ENCODE measurements at regions not wholly inside any gene's neighbourhood (a gene's known extent, or its start where the extent isn't known, plus 50 kb on each side); places are given as distances from the start of the nearest gene placed in this dataset.

DNA sequence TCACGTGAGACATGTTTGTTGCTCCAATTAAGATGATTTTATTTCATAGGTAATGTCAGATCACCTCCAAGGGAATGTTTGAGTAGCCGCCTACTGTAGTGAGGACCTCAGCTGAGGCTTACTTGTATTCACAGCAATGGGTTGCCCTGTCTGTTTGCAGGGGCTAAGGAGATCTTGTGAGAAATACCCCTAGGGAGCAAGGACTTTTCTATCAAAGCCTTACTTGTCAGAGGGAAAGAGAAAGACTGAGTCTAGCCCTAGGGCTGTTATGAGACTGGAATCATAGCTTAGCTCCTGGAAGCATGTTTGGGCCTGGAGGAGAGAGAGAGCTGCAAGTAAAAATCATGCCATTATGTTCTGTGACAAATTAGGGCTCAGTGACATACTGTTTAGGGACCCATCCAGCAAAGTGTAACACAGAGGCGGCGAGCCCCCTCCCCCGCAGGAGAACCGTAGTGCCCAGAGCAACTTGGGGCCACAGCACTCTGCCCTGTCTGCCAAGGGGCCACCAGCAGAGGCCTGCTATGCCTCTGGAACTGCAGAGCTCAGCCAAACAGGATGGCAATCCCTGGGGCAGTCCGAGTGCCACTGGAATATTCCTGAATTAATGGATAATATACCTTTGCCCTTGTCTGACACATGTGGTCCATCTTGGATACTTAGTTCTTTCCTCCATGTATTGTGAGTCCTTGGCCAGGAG lies 178.8 kb downstream of the DACT1 start:
- no peak for DNase-seq

DNA sequence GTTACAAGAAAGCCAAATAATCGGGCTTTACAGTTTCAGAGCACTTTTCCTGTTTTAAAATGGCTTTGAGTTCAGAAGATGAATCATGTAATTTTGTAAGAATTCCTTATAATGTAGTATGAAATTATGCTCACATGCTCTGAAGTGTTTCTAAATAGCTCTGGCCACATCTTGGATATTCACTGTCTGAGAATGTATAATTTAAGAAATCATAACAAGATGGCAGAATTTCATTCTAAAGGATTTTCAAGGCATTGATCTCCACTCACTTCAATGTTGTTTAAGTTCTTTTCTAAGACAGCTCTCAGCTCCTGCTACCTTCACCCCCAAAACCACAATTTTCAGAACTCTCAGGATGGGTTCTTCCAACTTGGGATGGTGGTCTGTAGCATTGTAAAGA lies 180.1 kb downstream of the DACT1 start:
- no peak for DNase-seq

DNA sequence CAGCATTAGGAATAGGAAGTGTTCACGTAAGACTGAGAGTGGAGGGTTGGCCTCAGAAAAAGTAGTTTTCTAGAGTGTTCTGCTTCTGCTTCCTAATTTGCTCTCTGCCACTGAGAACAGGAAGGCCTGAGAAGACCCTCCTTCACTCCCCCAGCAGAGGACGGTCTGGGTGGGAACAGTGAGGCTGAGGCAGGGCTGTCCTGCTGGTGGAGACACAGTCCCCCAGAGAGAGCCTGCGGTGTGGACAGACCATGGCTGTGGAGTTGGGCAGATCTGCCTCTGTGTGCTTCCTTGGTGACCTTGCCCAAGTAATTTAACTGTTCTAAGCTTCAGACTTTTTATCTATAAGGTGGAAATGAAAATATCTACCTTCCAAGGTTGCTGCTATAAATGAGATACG lies 182.3 kb downstream of the DACT1 start:
- DNase-seq, result no peak

DNA sequence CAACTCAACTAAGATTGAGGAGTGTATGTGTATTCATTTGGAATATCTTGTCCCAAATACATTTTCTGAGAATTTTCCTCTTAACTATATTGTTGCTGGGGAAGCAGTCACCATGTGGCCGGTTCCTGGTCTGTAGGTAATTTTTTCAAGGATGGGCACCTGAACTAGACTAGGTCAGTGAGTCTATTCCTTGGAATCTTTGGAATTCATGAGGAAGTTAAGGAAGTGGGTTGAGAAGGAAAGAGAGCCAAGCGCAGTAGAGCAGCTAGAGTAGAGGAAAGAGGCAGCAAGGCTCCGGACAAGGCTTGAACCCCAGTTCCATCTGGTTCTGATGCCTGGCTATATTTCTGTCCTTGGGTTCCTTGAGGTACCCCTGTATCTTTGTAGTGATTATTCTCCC lies 183.7 kb downstream of the DACT1 start:
- DNase-seq, result no peak

DNA sequence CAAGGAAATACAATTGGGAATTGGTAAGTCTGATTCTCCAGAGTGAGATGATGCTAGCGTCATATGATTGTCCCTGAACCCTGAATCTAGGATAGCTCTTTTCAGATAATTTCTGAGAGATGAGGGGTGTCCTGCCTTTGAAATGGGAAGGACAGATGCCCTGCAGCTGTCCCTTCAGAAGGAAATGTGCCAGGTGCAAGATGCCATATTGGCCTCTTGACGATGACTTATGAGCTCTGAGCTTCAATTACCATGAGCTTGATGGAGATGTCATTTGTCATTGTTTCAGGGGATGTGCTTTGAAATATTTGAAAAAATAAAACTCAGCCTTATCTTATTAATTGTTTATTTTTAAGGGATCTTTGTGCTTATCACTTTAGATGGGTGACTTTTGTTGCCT lies 185.1 kb downstream of the DACT1 start:
- DNase-seq, result no peak

DNA sequence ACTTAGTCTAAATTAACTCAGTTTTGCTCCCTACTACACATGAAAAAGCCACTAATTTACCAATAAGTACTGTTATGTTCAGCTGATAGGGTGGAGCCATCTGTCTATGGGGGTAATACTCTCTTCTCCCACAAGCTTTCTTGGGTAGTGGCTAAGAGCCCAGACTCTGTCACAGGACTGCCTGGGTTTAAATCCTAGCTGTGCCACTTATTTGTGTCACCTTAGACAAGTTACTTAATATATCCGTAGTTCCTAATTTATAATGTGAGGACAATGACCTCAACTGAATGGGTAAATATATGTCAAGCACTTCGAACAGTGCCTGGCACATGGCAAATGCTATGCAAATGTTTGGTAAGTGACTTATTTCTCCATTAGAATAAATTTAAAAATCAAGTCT lies 185.6 kb downstream of the DACT1 start:
- DNase-seq, result no peak

DNA sequence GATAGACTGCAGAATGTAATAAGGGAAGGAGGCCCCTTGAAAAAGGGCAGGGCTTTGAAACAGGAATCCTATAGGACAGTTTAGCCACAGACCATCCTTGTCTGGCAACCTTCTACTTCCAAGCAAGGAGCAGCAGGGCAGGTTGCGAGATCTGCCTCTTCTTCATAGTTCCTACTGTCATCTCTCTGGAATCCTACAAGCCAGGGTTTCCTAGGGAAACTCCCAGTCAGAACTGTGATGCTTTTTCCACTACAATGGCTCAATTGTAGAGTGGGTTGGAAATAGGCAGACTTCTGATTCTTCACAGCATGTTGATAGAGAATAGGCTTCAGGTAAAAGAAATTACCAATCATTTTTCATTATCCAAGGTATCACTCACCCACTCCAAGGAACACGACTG lies 186.3 kb downstream of the DACT1 start:
- DNase-seq, result no peak

DNA sequence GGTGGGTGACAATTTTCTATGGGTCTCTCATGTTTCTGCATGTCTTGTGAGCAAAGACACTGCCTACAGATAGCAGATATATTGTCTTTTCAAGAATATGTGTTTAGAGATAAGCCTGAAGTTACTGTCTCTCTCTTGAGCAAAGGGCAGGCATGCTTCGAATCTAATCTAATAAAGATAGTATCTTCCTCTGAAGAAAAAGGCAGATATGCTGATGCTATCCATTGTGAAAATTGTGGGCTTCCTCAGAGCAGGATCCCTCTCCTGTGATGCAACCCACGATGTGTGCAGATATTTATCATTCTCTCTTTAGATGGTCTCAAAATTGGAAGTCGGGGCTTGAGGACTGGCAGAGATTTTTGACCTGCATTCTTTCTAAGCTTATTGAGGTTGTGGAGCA lies 187.0 kb downstream of the DACT1 start:
- DNase-seq, result no peak

DNA sequence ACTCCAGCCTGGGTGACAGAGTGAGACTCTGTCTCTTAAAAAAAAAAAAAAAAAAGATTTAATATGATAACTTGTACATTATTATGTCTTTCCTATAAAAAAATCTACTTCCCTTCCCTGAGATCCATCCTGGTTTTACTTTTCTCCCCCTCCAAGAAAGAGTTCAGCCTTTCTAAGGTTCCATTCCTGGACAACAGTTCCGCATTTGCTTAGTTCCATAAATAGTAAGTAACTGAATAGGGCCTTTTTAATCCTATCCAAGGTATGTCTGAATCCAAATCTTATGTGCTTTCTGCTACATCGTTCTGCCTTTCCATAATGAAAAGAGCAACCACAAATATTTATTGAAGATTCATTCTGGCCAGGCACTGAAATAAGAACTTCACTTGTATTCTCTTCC lies 187.8 kb downstream of the DACT1 start:
- no peak for DNase-seq

DNA sequence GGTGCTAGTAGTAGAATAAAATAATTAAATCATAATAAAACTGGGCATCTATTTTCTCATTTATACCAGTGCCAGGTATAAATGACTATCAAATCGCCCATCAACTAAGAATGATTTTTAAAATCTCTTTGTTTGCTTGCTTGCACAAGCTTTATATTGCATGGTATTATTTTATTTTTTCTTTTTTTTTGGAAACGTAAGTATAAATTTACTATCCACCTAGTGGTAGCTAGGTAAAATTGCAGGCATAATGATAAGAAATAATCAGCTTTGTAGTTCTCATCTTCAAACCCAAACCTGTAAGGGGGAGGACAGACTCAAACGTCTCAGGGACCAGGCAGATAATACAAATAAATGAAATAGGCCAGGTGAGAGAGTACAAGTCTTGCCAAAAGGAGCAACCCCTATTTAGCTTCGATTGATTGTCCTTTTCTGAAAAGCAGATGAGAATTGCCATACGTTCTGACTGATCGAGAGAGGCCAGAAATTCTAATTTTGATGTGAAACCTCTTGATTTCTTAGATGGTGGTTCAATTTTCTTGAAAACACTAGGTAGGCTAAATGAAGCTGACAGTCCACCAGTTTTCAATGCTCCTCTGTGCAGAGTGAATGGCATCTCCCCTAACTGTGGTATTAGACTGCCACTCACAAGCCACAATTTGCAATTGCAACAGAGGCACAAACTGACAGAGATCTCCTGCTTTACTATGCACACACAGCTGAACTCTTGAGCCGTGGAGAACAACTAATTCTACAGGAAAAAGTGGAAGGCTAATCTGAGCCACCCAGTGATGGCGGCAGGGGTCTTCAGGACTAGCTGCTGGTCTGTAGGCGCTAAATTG lies 189.3 kb downstream of the DACT1 start:
- no peak for DNase-seq

DNA sequence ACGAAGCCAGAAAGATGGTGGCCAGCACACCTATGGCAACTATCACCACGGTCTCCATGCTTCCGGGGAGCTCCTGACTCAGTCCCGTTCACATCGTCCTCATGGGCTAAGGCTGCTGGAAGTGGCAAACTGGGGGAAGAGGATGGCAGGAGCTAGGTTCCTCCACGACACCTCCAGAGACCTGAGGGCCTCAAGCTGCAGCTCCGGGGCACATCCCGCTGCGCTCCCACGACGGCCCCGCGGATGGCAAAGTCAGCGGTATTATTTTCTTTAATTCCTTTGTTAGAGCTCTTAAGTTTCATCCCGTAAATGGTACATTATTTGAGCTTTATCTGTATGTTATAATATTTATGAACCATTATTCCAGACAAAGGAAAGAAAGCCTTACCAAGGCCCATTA lies 190.5 kb downstream of the DACT1 start:
- DNase-seq, result no peak

DNA sequence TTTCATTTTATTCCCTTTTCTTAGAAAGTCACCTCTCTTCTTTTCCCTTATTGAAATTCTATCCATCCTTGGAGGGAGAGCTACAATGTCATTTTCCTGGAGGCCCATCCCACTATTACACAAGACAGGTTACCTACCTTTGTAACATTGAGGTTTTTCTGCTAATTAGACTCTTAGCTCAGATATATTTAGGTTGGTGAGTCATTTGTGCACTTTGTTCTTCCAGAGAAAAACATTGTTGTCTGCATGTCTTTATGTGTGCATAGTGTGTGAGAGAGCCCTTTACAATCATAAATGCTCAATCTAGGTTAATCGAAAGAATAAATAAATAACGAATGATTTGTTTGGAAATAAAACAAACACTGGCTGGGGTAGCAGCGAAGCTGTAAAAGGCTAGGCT lies 191.8 kb downstream of the DACT1 start:
- peak; percentile 97 for DNase-seq

DNA sequence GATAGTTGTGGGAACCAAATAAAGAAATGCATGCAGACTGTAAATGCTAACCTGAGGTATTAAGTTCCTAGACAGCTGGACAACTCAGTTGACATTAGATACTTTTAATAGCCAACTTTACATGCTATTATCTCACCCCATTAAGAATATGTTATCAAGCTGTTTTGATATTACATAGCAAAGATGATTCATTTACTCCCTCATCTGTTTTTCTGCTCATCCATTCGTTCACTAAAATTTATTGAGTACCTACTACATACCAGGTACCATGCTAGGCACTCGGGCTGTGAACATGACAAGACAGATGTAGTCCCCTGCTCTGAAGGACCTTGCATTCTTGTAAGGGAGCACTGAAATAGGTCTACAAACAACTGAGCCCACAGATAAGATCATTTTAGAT lies 192.4 kb downstream of the DACT1 start:
- no peak for DNase-seq

DNA sequence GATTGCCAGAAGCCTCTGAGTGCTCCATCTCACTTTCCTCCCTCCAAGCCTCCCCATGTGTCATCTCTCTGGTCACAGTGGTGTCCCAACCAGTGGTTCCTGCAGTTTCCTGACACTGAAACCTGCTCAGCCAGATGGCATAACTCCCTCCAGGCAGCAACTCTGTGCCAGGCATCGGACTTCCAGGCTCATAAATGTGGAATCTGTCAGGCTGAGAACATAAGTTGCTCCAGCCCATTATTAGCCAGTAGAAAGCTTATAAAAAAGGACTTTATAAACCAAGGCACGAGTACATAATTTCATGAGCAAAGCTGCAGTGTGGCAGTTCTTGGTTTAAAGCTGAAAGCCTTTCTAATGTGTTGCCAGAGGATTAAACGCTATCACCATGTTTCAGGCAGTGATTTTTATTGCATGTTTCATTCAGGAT lies 194.3 kb downstream of the DACT1 start:
- DNase-seq, result no peak

DNA sequence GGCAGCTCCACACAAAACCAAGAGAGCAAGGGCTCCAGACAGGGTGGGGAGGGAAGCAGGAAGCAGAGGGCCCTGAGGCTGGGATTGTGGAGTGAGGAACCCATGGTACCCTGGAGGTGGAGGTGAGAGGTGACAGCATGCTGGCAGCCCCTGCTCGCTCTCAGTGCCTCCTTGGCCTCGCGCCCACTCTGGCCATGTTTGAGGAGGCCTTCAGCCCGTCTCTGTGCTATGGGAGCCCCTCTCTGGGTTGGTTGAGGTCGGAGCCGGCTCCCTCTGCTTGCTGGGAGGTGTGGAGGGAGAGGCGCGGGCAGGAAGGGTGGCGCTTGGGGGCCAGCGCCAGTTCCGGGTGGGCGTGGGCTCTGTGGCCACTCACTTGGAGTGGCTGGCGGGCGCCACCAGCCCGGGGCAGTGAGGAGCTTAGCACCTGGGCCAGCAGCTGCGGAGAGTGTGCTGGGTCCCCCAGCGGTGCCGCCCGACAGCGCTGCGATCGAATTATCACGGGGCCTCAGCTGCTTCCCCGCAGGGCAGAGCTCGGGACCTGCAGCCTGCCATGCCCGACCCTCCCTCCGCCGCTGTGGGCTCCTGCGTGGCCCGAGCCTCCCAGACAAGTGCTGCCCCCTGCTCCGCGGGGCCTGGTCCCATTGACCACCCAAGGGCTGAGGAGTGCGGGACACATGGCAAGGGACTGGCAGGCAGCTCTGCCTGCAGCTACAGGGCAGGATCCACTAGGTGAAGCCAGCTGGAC lies 196.0 kb downstream of the DACT1 start:
- DNase-seq, result no peak

DNA sequence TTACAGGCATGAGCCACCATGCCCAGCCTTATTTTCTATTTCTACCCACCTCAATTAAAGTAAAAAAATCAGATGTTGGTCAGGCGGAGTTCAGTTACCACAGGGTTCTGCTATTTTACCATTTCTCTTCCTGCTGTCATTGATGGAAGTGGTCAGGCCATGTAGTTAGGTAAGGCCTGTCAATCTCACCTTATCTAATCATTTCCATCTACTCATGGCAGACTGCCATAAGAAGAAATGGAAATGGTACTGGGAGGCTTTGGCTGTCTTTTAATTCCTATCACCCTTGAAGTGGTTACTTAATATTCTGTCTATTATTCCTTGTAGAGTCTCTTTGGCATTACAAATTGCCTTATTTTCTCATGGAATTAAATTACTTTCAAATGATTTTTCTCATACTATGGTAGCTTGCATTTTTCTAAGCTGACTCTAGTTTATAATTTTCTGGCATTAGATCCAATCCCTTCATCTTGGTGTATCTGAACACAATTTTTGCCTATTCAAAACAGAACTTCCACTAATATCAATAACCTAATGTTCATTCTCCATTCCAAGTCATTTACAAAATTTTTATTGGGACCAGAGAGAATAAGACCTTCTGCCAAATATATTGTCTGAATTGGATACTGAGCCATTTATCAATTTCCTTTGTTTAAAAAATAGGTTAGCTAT lies 198.7 kb downstream of the DACT1 start:
- no peak for DNase-seq

DNA sequence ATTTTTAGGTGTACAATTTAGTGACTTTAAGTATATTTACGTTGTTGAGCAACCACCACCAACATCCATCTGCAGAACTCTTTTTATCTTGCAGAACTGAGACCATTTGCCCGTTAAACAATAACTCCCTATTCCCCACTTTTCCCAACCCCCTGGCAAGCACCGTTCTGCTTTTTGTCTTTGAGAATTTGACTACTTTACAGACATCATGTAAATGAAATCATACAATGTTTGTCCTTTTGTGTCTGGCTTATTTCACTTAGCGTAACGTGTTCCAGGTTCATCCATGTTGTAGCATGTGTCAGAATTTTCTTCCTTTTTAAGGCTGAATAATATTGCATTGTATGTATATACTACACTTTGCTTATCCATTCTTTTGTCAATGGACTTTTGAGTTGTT lies 201.5 kb downstream of the DACT1 start:
- no peak for DNase-seq

DNA sequence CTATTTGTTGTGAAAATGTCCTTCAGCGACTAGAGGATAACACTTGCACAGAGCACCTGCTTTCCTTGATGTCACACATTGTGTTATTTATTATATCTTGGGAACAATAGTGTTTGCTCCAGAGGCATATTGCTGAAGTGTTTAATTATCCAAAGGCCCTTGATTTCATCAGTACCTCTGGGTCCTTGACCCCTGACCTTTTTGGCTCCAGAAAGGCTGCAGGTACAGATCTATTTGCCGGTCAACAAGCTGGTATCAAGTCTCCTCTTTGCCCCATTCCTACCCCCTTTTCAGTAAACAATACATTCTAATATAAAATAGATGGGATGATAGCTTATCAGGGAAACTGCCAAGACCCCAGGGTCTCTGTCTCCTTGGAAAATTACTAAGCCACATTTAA lies 206.8 kb downstream of the DACT1 start:
- peak; percentile 66 for DNase-seq

DNA sequence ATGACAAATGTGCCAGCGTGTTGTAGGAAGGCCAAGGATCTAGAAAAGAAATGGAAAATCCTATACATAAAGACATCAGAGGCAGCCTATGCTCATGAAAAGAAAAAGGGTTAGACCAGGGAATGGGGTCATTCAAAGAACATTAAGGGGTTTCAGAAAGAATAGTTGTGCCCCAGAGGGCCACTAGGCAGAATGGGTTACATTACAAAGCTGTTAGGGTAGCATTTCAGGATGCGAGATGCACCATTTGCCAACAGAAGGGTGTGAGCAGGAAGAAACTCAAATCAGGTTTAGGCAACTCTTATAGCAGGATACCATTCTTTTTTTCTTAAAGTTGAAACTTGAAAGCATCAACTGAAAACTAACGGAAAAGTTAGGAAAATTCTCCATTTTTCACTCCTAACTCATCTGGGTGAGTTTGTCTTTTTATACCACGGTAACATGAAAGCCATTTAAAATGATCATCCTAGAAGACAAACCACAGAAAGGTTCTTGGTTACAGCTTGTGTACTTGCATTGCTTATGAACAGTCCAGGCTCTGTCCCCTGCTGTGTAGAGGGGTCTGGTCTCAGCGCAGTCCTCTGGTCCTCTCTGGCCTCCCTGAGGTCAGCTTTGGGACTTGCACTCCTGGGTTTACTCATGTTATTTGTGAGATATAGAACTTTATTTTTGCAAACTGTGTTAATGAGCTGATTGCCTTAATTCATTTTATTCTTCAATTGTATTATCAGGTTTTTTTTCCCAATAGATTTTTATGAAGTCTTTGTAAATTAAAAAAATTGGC lies 209.1 kb downstream of the DACT1 start:
- no peak for DNase-seq

DNA sequence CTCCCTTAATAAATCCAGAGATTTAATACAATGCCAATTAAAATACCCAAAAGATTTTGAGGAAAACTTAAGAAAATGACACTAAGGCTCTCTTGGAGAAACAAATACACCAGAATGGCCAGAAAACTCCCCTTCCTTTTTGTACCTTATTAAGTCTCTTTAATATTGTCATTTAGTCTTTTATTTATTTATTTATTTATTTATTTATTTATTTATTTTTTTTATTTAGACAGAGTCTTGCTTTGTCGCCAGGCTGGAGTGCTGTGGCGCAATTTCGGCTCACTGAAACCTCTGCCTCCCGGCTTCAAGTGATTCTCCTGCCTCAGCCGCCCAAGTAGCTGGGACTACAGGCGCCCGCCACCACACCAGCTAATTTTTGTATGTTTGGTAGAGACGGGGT lies 210.6 kb downstream of the DACT1 start:
- no peak for DNase-seq

DNA sequence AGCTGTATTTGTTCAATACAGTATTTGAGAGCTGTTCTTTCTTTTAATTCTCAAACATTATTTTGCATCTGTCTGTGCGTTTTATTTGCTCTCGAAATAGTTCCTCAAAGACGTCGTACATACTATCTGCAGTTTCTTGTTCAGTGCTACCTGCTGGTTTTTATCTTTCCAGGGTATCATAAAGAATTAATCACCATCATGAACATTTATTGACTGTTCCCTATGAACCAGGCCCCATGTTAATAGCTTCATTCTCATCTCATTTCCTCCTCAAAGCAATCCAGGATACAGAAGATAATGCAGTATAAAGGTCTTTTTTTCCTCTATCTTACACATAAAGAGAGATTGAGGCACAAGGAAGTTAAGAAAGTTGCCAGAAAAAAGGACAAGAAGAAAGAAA lies 211.8 kb downstream of the DACT1 start:
- DNase-seq, result no peak

DNA sequence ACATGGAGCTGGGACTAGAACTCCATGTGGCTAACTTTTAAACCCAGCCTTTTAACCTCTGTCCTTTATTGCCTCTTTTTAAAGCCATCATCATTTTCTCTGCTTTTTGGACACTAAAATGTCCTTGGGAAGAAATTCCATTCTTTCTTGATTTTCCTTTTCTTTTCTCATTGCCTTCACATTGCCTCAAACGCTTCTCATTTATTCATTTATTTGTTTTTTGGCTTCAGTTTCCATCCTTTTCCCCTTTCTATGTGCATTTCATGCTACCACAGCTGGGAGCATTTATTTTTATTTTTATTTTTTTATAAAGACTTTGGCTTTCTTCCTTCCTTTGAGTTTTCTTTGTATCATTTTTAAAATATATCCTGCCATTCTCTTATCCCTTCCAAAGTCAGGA lies 212.2 kb downstream of the DACT1 start:
- DNase-seq, result no peak

DNA sequence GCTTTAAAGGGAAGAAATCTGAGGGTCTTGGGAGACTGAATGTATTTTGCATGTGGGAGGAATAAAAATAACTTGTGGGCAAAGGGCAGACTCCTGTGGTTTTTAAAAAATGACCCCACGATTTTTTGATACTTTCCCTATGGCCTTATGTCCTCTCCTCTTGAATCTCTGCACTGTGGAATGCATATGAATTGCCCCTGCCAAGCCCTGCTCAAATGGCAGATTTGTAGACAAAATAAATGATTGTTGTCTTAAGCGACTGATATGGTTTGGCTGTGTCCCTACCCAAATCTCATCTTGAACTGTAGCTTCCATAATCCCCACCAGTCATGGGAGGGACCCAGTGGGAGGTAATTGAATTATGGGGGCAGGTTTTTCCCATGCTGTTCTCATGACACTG lies 223.8 kb downstream of the DACT1 start:
- no peak for DNase-seq

Measured in DMS153 (cell line).